PC-9 (cell line): ENCODE measurements at regions not wholly inside any gene's neighbourhood (a gene's known extent, or its start where the extent isn't known, plus 50 kb on each side); places are given as distances from the start of the nearest gene placed in this dataset.

Experiments
- CTCF ChIP-seq: fragments of 200-600 bp; sonication (generic); conservative IDR thresholded peaks from 2 replicates; pipeline ENCODE4 v1.6.1; 2017; ENCODE audit warnings: mixed run types, antibody characterized with exemption, mild to moderate bottlenecking, moderate library complexity
- EZH2 ChIP-seq: fragments of 200-600 bp; sonication (generic); IDR thresholded peaks from 2 replicates; pipeline ENCODE4 v1.8.0; 2017; ENCODE audit warnings: antibody characterized with exemption, low read depth

GRCh38 chr15:93245661-93246042, 156.6 kb upstream of the RGMA start:
- TF ChIP-seq CTCF (no peak), EZH2 (no peak)
